ENCODE measurements at regions not wholly inside any gene's neighbourhood (a gene's known extent, or its start where the extent isn't known, plus 50 kb on each side); places are given as distances from the start of the nearest gene placed in this dataset.

GRCh38 chr13:67855741-67856238 is 625.7 kb upstream of the PCDH9 start:
- no peak overlapping the region for H3K4me2 ChIP-seq (ENCODE audit: unreplicated experiment)
- no peak overlapping the region for H3K4me3 ChIP-seq
- H3F3A ChIP-seq (ENCODE audit: insufficient read depth), result no peaks in the 10 kb centered on the region
- no peaks in the 10 kb centered on the region for H3K9me3 ChIP-seq (ENCODE audit: low read depth)
- in situ Hi-C loops (cut with MboI), result no loop called here
- no peaks in the 10 kb centered on the region for H3K9me2 ChIP-seq (ENCODE audit: insufficient read depth)
- no peaks in the 10 kb centered on the region for H3K79me2 ChIP-seq (ENCODE audit: insufficient read depth)
- no peak for TF ChIP-seq EZH2 (IDR thresholded peaks at IDR 0.05; ENCODE audit: insufficient read depth, poor library complexity, severe bottlenecking)
- no peak for TF ChIP-seq EZH2phosphoT487 (IDR thresholded peaks at IDR 0.05; ENCODE audit: insufficient read depth, low read depth)
- H3K27ac ChIP-seq, result no peak overlapping the region
- no peaks in the 10 kb centered on the region for H3K4me1 ChIP-seq (ENCODE audit: insufficient read depth)
- H4K20me1 ChIP-seq (ENCODE audit: insufficient read depth), result no peaks in the 10 kb centered on the region
- WGBS, 2 experiments (ENCODE audit: low coverage in 1 of 2, low lambda C conversion rate in 2 of 2, missing lambda C conversion rate in 2 of 2), result 0 to 1% methylated on average over 4 of the region's 4 CpGs
- no peaks in the 10 kb centered on the region for H3K27me3 ChIP-seq (replicated peaks; ENCODE audit: insufficient read depth)
- H3K9ac ChIP-seq, result no peak overlapping the region
- DNase-seq, result no peak
- H2AFZ ChIP-seq, result no peak overlapping the region
- H3K36me3 ChIP-seq (ENCODE audit: low read depth), result no peaks in the 10 kb centered on the region

DNA sequence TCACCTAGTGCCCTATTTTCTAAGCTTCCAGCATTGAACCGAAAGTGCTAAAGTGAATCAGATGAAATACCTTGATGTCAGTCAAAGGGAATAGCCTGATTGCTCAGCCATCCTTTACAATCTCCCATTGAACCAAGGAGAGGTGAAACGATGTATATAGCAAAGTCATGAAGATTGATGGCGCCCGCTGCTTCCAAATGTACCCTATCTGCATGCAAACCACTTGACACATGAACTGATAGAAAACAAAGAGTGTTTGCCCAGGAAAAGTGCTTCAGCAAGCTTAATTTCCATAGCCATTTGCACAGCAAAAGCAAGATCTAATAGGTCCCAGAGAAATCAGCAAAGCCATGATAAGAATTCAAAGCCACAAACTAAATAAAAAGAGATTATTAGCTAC is 624.9 kb upstream of the PCDH9 start:
- Histone ChIP-seq H3K4me3 (no peak overlapping the region), H4K20me1 (ENCODE audit: insufficient read depth) (no peaks in the 10 kb centered on the region), H3K9me2 (ENCODE audit: insufficient read depth) (no peaks in the 10 kb centered on the region), H3K4me2 (ENCODE audit: unreplicated experiment) (no peak overlapping the region), H3F3A (ENCODE audit: insufficient read depth) (no peaks in the 10 kb centered on the region), H3K27me3 (replicated peaks; ENCODE audit: insufficient read depth) (no peaks in the 10 kb centered on the region), H3K79me2 (ENCODE audit: insufficient read depth) (no peaks in the 10 kb centered on the region), H3K4me1 (ENCODE audit: insufficient read depth) (no peaks in the 10 kb centered on the region), H3K9ac (no peak overlapping the region), H3K27ac (no peak overlapping the region), H3K9me3 (ENCODE audit: low read depth) (no peaks in the 10 kb centered on the region), H2AFZ (no peak overlapping the region), H3K36me3 (ENCODE audit: low read depth) (no peaks in the 10 kb centered on the region)
- in situ Hi-C loops (cut with MboI), result no loop called here
- TF ChIP-seq EZH2phosphoT487 (IDR thresholded peaks at IDR 0.05; ENCODE audit: insufficient read depth, low read depth), result no peak
- no peak for TF ChIP-seq EZH2 (IDR thresholded peaks at IDR 0.05; ENCODE audit: insufficient read depth, poor library complexity, severe bottlenecking)
- no peak for DNase-seq
- 33 to 48% methylated on average over 4 of the region's 4 CpGs for WGBS, 2 experiments (ENCODE audit: low coverage in 1 of 2, low lambda C conversion rate in 2 of 2, missing lambda C conversion rate in 2 of 2)

DNA sequence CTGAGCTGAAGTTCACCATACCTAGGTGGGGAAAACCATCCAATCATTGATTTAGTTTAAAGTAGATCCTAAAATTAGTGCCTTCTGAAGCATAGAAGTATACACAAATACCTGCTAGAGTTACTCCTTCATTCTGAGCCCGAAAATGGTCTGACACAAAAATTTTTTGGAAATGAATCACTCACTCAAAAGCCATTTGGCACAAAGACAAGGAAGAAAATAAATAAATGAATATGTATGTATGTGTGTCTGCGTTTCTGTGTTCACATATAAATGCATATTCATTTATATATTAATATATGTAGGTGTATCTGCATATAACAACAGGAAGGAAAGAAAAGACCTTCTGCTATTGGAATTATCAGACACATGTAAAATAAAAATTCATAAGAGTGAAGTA is 614.4 kb upstream of the PCDH9 start:
- DNase-seq, result no peak
- TF ChIP-seq EZH2phosphoT487 (IDR thresholded peaks at IDR 0.05; ENCODE audit: insufficient read depth, low read depth), result no peak
- TF ChIP-seq EZH2 (IDR thresholded peaks at IDR 0.05; ENCODE audit: insufficient read depth, poor library complexity, severe bottlenecking), result no peak
- H3K4me3 ChIP-seq, result no peak overlapping the region
- no peak overlapping the region for H3K9ac ChIP-seq
- H3K4me1 ChIP-seq (ENCODE audit: insufficient read depth), result no peaks in the 10 kb centered on the region
- in situ Hi-C loops (cut with MboI), result no loop called here
- no peaks in the 10 kb centered on the region for H3K27me3 ChIP-seq (replicated peaks; ENCODE audit: insufficient read depth)
- peaks cover 3% of the 10 kb centered on the region for H3K9me3 ChIP-seq (ENCODE audit: low read depth)
- no peaks in the 10 kb centered on the region for H3K9me2 ChIP-seq (ENCODE audit: insufficient read depth)
- WGBS, 2 experiments (ENCODE audit: low coverage in 1 of 2, low lambda C conversion rate in 2 of 2, missing lambda C conversion rate in 2 of 2), result 13 to 20% methylated on average over 2 of the region's 2 CpGs
- H4K20me1 ChIP-seq (ENCODE audit: insufficient read depth), result no peaks in the 10 kb centered on the region
- H3K79me2 ChIP-seq (ENCODE audit: insufficient read depth), result no peaks in the 10 kb centered on the region
- H3K27ac ChIP-seq, result no peak overlapping the region
- no peak overlapping the region for H2AFZ ChIP-seq
- H3K36me3 ChIP-seq (ENCODE audit: low read depth), result no peaks in the 10 kb centered on the region
- no peak overlapping the region for H3K4me2 ChIP-seq (ENCODE audit: unreplicated experiment)
- H3F3A ChIP-seq (ENCODE audit: insufficient read depth), result no peaks in the 10 kb centered on the region

DNA sequence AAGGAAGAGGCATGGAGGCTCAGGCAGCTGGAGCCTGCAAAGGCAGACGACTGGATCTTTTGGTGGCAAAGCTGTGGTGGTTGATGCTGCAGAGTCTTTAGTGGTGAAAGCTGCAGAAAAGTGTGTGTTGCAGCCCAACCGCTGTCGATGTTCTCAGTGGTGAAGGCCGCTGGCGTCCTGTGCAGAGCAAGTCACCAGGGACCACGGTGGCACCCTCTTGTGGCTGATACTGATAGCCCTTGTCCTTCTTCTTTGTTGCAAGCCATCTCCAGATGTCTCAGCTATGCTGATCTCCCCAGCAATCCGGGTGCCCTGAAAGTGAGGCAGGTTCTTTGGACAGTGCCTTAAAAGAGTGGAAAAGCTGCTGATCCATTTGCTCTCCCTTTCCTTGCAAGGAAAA is 610.9 kb upstream of the PCDH9 start:
- Histone ChIP-seq H3K4me3 (no peak overlapping the region), H3K27me3 (replicated peaks; ENCODE audit: insufficient read depth) (no peaks in the 10 kb centered on the region), H4K20me1 (ENCODE audit: insufficient read depth) (no peaks in the 10 kb centered on the region), H2AFZ (no peak overlapping the region), H3F3A (ENCODE audit: insufficient read depth) (no peaks in the 10 kb centered on the region), H3K9me3 (ENCODE audit: low read depth) (peaks cover 3% of the 10 kb centered on the region), H3K9me2 (ENCODE audit: insufficient read depth) (no peaks in the 10 kb centered on the region), H3K79me2 (ENCODE audit: insufficient read depth) (no peaks in the 10 kb centered on the region), H3K36me3 (ENCODE audit: low read depth) (no peaks in the 10 kb centered on the region), H3K9ac (no peak overlapping the region), H3K27ac (no peak overlapping the region), H3K4me2 (ENCODE audit: unreplicated experiment) (no peak overlapping the region), H3K4me1 (ENCODE audit: insufficient read depth) (no peaks in the 10 kb centered on the region)
- in situ Hi-C loops (cut with MboI), result no loop called here
- no peak for DNase-seq
- TF ChIP-seq EZH2 (IDR thresholded peaks at IDR 0.05; ENCODE audit: insufficient read depth, poor library complexity, severe bottlenecking) (no peak), EZH2phosphoT487 (IDR thresholded peaks at IDR 0.05; ENCODE audit: insufficient read depth, low read depth) (no peak)
- WGBS, 2 experiments (ENCODE audit: low coverage in 1 of 2, low lambda C conversion rate in 2 of 2, missing lambda C conversion rate in 2 of 2), result 38 to 46% methylated on average over 7 of the region's 7 CpGs

DNA sequence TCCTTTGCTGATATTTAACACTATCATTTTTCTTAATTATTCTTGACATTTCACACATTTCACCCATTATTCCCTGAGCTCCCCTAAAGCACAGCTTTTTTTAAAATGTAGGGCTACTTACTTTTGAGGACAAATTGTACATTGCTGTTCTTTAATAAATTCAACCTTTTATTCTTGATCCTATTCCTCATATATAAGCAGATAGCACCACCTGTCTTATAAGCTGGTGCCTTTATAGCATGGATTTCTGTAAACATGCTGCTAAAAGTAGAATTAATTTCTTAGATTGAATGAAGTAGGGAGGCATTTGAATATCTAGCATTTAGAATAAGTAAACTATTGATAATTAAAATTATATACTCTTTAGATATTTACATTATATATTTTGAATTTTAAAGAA is 603.4 kb upstream of the PCDH9 start:
- Histone ChIP-seq H3K79me2 (ENCODE audit: insufficient read depth) (no peaks in the 10 kb centered on the region), H3K4me3 (no peak overlapping the region), H3K4me1 (ENCODE audit: insufficient read depth) (no peaks in the 10 kb centered on the region), H3K27ac (no peak overlapping the region), H3F3A (ENCODE audit: insufficient read depth) (no peaks in the 10 kb centered on the region), H3K9ac (no peak overlapping the region), H2AFZ (no peak overlapping the region), H3K9me2 (ENCODE audit: insufficient read depth) (no peaks in the 10 kb centered on the region), H3K4me2 (ENCODE audit: unreplicated experiment) (no peak overlapping the region), H3K9me3 (ENCODE audit: low read depth) (no peaks in the 10 kb centered on the region), H4K20me1 (ENCODE audit: insufficient read depth) (no peaks in the 10 kb centered on the region), H3K27me3 (replicated peaks; ENCODE audit: insufficient read depth) (no peaks in the 10 kb centered on the region), H3K36me3 (ENCODE audit: low read depth) (no peaks in the 10 kb centered on the region)
- TF ChIP-seq EZH2phosphoT487 (IDR thresholded peaks at IDR 0.05; ENCODE audit: insufficient read depth, low read depth) (no peak), EZH2 (IDR thresholded peaks at IDR 0.05; ENCODE audit: insufficient read depth, poor library complexity, severe bottlenecking) (no peak)
- DNase-seq, result no peak
- in situ Hi-C loops (cut with MboI), result no loop called here

Data from GM23248 (cell line).